DOHH2 (cell line): ENCODE measurements at regions not wholly inside any gene's neighbourhood (a gene's known extent, or its start where the extent isn't known, plus 50 kb on each side); places are given as distances from the start of the nearest gene placed in this dataset.

ENCODE experiments used
- EZH2phosphoT487 ChIP-seq: fragments of 200-600 bp; sonication (generic); IDR thresholded peaks from 2 replicates; pipeline ENCODE4 v1.6.1; 2017; ENCODE audit warnings: borderline replicate concordance, mild to moderate bottlenecking, antibody characterized with exemption, low read length, moderate library complexity, mixed read lengths
- TF ChIP-seq, protein P1 (sequence below): fragments of 200-600 bp; sonication (generic); IDR thresholded peaks from one replicate; pipeline ENCODE4 v1.5.1; 2014; ENCODE audit warnings: antibody characterized with exemption, mild to moderate bottlenecking, low read depth, low read length; ENCODE audit not compliant: poor library complexity, severe bottlenecking

DNA sequence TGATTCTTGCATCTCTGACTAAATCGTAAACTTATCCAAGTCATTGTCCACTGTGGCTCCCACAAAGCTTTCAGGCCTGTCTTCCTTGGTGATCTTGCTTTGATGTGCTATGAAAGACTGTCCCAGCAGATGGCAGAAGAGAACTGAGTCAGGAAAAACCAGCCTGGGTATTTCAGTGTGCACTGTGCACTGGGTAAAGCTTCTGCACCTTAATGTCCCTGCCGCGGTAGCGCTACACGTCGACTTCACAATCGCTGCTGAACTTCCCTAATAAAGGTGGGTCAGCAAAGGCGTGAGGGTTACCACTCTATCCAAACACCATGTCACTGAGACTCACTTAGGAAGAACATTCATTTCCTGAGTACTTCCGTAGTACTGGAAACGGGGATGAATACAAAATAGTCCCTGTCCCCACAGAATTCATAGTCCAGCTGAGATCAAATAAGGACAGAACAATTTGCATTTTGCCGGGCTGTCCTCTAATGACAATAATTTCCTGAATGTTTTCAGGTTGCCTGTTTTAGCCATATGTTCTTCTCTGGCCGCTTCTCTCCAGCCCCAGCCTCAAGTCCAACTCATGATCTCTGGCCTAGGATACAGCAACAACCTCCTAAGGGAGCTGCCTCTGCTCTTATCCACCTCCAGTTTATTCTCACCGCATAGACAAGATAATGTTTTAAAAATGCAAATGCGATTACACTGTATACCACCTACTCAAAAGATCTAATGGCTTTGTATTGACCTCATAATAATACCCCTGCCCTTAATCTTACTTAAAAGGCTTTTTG is 83.6 kb upstream of the AKAP13 start:
- TF ChIP-seq, protein P1, sequence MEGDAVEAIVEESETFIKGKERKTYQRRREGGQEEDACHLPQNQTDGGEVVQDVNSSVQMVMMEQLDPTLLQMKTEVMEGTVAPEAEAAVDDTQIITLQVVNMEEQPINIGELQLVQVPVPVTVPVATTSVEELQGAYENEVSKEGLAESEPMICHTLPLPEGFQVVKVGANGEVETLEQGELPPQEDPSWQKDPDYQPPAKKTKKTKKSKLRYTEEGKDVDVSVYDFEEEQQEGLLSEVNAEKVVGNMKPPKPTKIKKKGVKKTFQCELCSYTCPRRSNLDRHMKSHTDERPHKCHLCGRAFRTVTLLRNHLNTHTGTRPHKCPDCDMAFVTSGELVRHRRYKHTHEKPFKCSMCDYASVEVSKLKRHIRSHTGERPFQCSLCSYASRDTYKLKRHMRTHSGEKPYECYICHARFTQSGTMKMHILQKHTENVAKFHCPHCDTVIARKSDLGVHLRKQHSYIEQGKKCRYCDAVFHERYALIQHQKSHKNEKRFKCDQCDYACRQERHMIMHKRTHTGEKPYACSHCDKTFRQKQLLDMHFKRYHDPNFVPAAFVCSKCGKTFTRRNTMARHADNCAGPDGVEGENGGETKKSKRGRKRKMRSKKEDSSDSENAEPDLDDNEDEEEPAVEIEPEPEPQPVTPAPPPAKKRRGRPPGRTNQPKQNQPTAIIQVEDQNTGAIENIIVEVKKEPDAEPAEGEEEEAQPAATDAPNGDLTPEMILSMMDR = peak; percentile 86
- no peak for TF ChIP-seq EZH2phosphoT487
